IMR-90 (cell line): ENCODE measurements at regions not wholly inside any gene's neighbourhood (a gene's known extent, or its start where the extent isn't known, plus 50 kb on each side); places are given as distances from the start of the nearest gene placed in this dataset.

ENCODE experiments used
- ATAC-seq: fragments of 200-7000 bp; cut with Tn5 transposase; 2 replicates; pipeline ENCODE4 v1.9.1; 2020; ENCODE audit warnings: low read depth, mild to moderate bottlenecking, moderate library complexity
- BruUV-seq: library from RNA; stranded (reverse); fragments of 400-500 nt; replicated peaks from 2 replicates; lab custom pipeline; 2021; lab: Mats Ljungman, UMichigan
- CTCF ChIA-PET: fragments of 300-600 bp; formaldehyde crosslinking; extraction: SDS; loops from one replicate; lab custom pipeline; 2021; ENCODE audit warnings: antibody characterized with exemption; lab: Yijun Ruan, JAX
- POLR2A ChIA-PET: fragments of 300-600 bp; sonication (Branson Sonifier 250); formaldehyde crosslinking; loops from one replicate; lab custom pipeline; 2022; ENCODE audit warnings: antibody characterized with exemption; ENCODE audit not compliant: unreplicated experiment; lab: Charles Lee
- DNase-seq: peaks from one replicate; pipeline ENCODE4 v3.0.0; 2013
- H2AFZ ChIP-seq: replicated peaks from 2 replicates; pipeline ENCODE3; 2013; ENCODE audit warnings: low read length, mild to moderate bottlenecking; ENCODE audit not compliant: poor library complexity
- H2AK5ac ChIP-seq: 2 replicates; pipeline ENCODE4 v1.6.1; 2013; ENCODE audit warnings: low read depth, low read length, inconsistent platforms
- H2AK9ac ChIP-seq: replicated peaks from 2 replicates; pipeline ENCODE3; 2013; ENCODE audit warnings: mild to moderate bottlenecking, low read depth, low read length, moderate library complexity; ENCODE audit not compliant: poor library complexity
- H2BK120ac ChIP-seq: 2 replicates; pipeline ENCODE4 v1.6.1; 2013; ENCODE audit warnings: low read depth, low read length, inconsistent platforms
- H2BK15ac ChIP-seq: 3 replicates; pipeline ENCODE4 v1.6.1; 2013; ENCODE audit warnings: low read depth, low read length, inconsistent platforms
- H2BK20ac ChIP-seq: 2 replicates; pipeline ENCODE4 v1.6.1; 2013; ENCODE audit warnings: low read depth, mild to moderate bottlenecking, inconsistent platforms, low read length, moderate library complexity
- H2BK5ac ChIP-seq: 2 replicates; pipeline ENCODE4 v1.6.1; 2013; ENCODE audit warnings: mild to moderate bottlenecking, low read depth, low read length, inconsistent platforms; ENCODE audit not compliant: poor library complexity, severe bottlenecking
- H3K14ac ChIP-seq: replicated peaks from 2 replicates; pipeline ENCODE4 v1.6.1; 2013; ENCODE audit warnings: low read depth, low read length, inconsistent platforms
- H3K18ac ChIP-seq: 2 replicates; pipeline ENCODE4 v1.6.1; 2013; ENCODE audit warnings: low read depth, low read length, control low read depth
- H3K23ac ChIP-seq: 2 replicates; pipeline ENCODE4 v1.6.1; 2013; ENCODE audit warnings: low read depth, low read length, inconsistent platforms
- H3K27ac ChIP-seq: 2 replicates; pipeline ENCODE4 v1.5.1; 2013; ENCODE audit warnings: mild to moderate bottlenecking, control low read depth, low read length; ENCODE audit not compliant: insufficient read depth
- H3K27me3 ChIP-seq: 2 replicates; pipeline ENCODE4 v1.6.1; 2013; ENCODE audit warnings: low read length; ENCODE audit not compliant: control insufficient read depth, insufficient read depth
- H3K36me3 ChIP-seq: 2 replicates; pipeline ENCODE4 v1.6.1; 2013; ENCODE audit warnings: low read length, mixed read lengths; ENCODE audit not compliant: control insufficient read depth, insufficient read depth
- H3K4ac ChIP-seq: 2 replicates; pipeline ENCODE4 v1.6.1; 2013; ENCODE audit warnings: low read depth, low read length, inconsistent platforms
- H3K4me1 ChIP-seq: 2 replicates; pipeline ENCODE4 v1.6.1; 2013; ENCODE audit warnings: low read length, mixed read lengths; ENCODE audit not compliant: control insufficient read depth, insufficient read depth
- H3K4me2 ChIP-seq: 2 replicates; pipeline ENCODE4 v1.6.1; 2013; ENCODE audit warnings: low read depth, mild to moderate bottlenecking, control low read depth, low read length, moderate library complexity
- H3K4me3 ChIP-seq: 2 replicates; pipeline ENCODE4 v1.5.1; 2013; ENCODE audit warnings: low read depth, mild to moderate bottlenecking, control low read depth, low read length, moderate library complexity; ENCODE audit not compliant: insufficient read depth
- H3K56ac ChIP-seq: 2 replicates; pipeline ENCODE4 v1.6.1; 2013; ENCODE audit warnings: low read length, inconsistent platforms; ENCODE audit not compliant: insufficient read depth; ENCODE audit errors: extremely low read depth
- H3K79me1 ChIP-seq, 2 experiments: 2 replicates each; pipeline ENCODE4 v1.6.1; 2013; ENCODE audit warnings: low read length in 2 of 2, inconsistent platforms in 1 of 2, low read depth in 1 of 2
- H3K9ac ChIP-seq: 2 replicates; pipeline ENCODE4 v1.6.1; 2013; ENCODE audit warnings: low read depth, low read length, control low read depth
- H3K9me1 ChIP-seq: 2 replicates; pipeline ENCODE4 v1.6.1; 2013; ENCODE audit warnings: low read length, inconsistent platforms; ENCODE audit not compliant: insufficient read depth
- H3K9me3 ChIP-seq: 2 replicates; pipeline ENCODE4 v1.6.1; 2013; ENCODE audit warnings: low read length; ENCODE audit not compliant: control insufficient read depth, insufficient read depth
- H4K20me1 ChIP-seq: 2 replicates; pipeline ENCODE4 v1.6.1; 2013; ENCODE audit warnings: low read length, inconsistent platforms; ENCODE audit not compliant: insufficient read depth
- H4K5ac ChIP-seq: 2 replicates; pipeline ENCODE4 v1.6.1; 2013; ENCODE audit warnings: mild to moderate bottlenecking, low read depth, low read length, control low read depth
- H4K8ac ChIP-seq, 2 experiments: 2 replicates each; pipeline ENCODE4 v1.6.1; 2013; ENCODE audit warnings: low read depth in 2 of 2, low read length in 2 of 2, control low read depth in 1 of 2, inconsistent platforms in 1 of 2
- H4K91ac ChIP-seq: 2 replicates; pipeline ENCODE4 v1.6.1; 2013; ENCODE audit warnings: low read depth, low read length, inconsistent platforms; ENCODE audit not compliant: insufficient read depth
- FOS ChIP-seq: fragments of 150-350 bp; IDR thresholded peaks from 2 replicates; pipeline ENCODE4 v1.6.1; 2016; ENCODE audit warnings: low read depth, low read length
- MAFK ChIP-seq: IDR thresholded peaks from 2 replicates; pipeline ENCODE4 v1.6.1; 2012; ENCODE audit warnings: low read depth, low read length, improper control_type of control experiment
- POLR2A ChIP-seq: IDR thresholded peaks from 2 replicates; pipeline ENCODE4 v1.6.1; 2012; ENCODE audit warnings: mild to moderate bottlenecking, low read depth, low read length
- USF2 ChIP-seq: fragments of 150-350 bp; IDR thresholded peaks from 2 replicates; pipeline ENCODE4 v1.6.1; 2017; ENCODE audit warnings: mild to moderate bottlenecking, antibody characterized with exemption, low read length, low read depth
- WGBS, 2 experiments: methylation state at CpG; one replicate each; pipeline versions ENCODE4 v1.1.5 to v1.1.7; 2013; ENCODE audit warnings: missing lambda C conversion rate in 2 of 2; ENCODE audit not compliant: insufficient read length in 1 of 2; ENCODE audit errors: extremely low coverage in 2 of 2; 5-methylcytosine and 5-hydroxymethylcytosine counted together
- dilution Hi-C: fragments of 300-500 bp; cut with HindIII; formaldehyde crosslinking; loops from one replicate; pipeline ENCODE4 v1.14.3; 2018; ENCODE audit warnings: low sequenced_read_pairs; ENCODE audit not compliant: unreplicated experiment
- in situ Hi-C: fragments of 300-500 bp; cut with MboI; formaldehyde crosslinking; loops from 3 replicates; pipeline ENCODE4 v1.14.3; 2019; ENCODE audit warnings: low sequenced_read_pairs, inconsistent platforms, mixed read lengths
- intact Hi-C: fragments of 100-400 bp; cut with micrococcal nuclease; formaldehyde crosslinking; loops from 2 replicates; pipeline ENCODE4 v1.10.0; 2022

- Histone ChIP-seq H4K20me1 (no peaks in the 10 kb centered on the region), H2AK5ac (no peak overlapping the region), H2BK20ac (no peak overlapping the region), H3K27ac (no peak overlapping the region), H4K5ac (no peak overlapping the region), H3K4ac (no peak overlapping the region), H3K9ac (no peak overlapping the region), H3K36me3 (no peaks in the 10 kb centered on the region), H3K14ac (no peak overlapping the region), H3K56ac (no peak overlapping the region), H2AK9ac (no peak overlapping the region), H2AFZ (no peak overlapping the region), H3K4me3 (no peak overlapping the region), H2BK120ac (no peak overlapping the region), H3K9me3 (no peaks in the 10 kb centered on the region), H3K27me3 (no peaks in the 10 kb centered on the region; the same call in 1 of the 2 replicates), H3K4me1 (no peaks in the 10 kb centered on the region), H4K8ac (no peak overlapping the region), H3K9me1 (no peaks in the 10 kb centered on the region), H3K23ac (no peak overlapping the region), H3K18ac (no peak overlapping the region), H2BK15ac (no peak overlapping the region), H3K4me2 (no peak overlapping the region), H3K79me1 (no peaks in the 10 kb centered on the region), H4K91ac (no peak overlapping the region), H2BK5ac (no peak overlapping the region)
- DNase-seq, result no peak
- ATAC-seq, result no peak
- ChIA-PET CTCF (no interaction called here), POLR2A (no interaction called here)
- dilution Hi-C loops (no loop called here), in situ Hi-C loops (no loop called here), intact Hi-C loops (no loop called here)
- BruUV-seq, result no TSS peak
- WGBS, 2 experiments, result 76% methylated on average over 3 of the region's 12 CpGs; no CpG with 5 or more reads in 1 of the 2 experiments
- TF ChIP-seq POLR2A, result no peak
- TF ChIP-seq USF2, result no peak
- no peak for TF ChIP-seq FOS
- TF ChIP-seq MAFK, result no peak
These were observed 127.2 kb downstream of the TEX36 start for GRCh38 chr10:125555743-125556142.
